ENCODE measurements at regions not wholly inside any gene's neighbourhood (a gene's known extent, or its start where the extent isn't known, plus 50 kb on each side); places are given as distances from the start of the nearest gene placed in this dataset.

DNA sequence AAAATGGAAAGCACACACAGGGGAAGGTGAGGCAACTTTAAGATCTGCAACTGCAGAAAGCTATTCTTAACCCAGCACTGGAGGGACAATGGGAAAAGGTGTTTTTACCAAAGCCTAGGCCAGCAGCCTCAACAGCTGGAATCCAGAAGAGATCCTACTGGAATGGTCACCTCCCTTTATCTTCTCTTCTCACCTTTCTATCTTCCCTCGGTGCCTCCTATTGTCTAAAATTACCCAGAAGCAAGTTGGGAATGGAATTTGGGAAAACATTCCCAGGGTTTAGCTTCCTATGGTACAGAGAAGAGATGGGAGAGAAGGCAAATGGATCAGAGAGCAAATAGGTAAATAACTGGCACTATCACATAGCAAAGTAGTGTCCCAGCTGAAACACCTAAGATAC, 73.1 kb downstream of the TIGD2 start:
- TF ChIP-seq EZH2phosphoT487 (IDR thresholded peaks at IDR 0.05; ENCODE audit: insufficient read depth, low read depth): no peak
- TF ChIP-seq EZH2 (IDR thresholded peaks at IDR 0.05; ENCODE audit: insufficient read depth, poor library complexity, severe bottlenecking): no peak

All from GM23248 (cell line).